PC-3 (cell line): ENCODE measurements at regions not wholly inside any gene's neighbourhood (a gene's known extent, or its start where the extent isn't known, plus 50 kb on each side); places are given as distances from the start of the nearest gene placed in this dataset.

Experiments used
- ATAC-seq: fragments of 200-7000 bp; cut with Tn5 transposase; 2 replicates; pipeline ENCODE4 v1.9.1; 2020; ENCODE audit warnings: mild to moderate bottlenecking, moderate library complexity
- BruUV-seq: library from RNA; stranded (reverse); fragments of 400-500 nt; replicated peaks from 2 replicates; lab custom pipeline; 2021; lab: Mats Ljungman, UMichigan
- CTCF ChIA-PET: fragments of 300-600 bp; sonication (Branson Sonifier 250); formaldehyde crosslinking; loops from one replicate; lab custom pipeline; 2022; ENCODE audit warnings: antibody characterized with exemption; lab: Charles Lee
- POLR2A ChIA-PET: fragments of 300-600 bp; sonication (Branson Sonifier 250); formaldehyde crosslinking; loops from one replicate; lab custom pipeline; 2022; ENCODE audit warnings: antibody characterized with exemption; ENCODE audit not compliant: unreplicated experiment; lab: Charles Lee
- DNase-seq: peaks from one replicate; pipeline ENCODE4 v3.0.0-alpha.2; 2015
- H2AFZ ChIP-seq: fragments of 300-600 bp; sonication (generic); 2 replicates; pipeline ENCODE4 v1.6.0; 2016; ENCODE audit warnings: antibody characterized with exemption, low read length
- H3F3A ChIP-seq: fragments of 300-600 bp; sonication (generic); one replicate; pipeline ENCODE4 v1.6.0; 2017; ENCODE audit warnings: antibody characterized with exemption, low read length, control low read depth, mild to moderate bottlenecking; ENCODE audit not compliant: unreplicated experiment
- H3K27ac ChIP-seq: fragments of 300-600 bp; sonication (generic); 2 replicates; pipeline ENCODE4 v1.5.1; 2016; ENCODE audit warnings: mild to moderate bottlenecking, low read length
- H3K27me3 ChIP-seq: fragments of 300-600 bp; sonication (generic); 2 replicates; pipeline ENCODE4 v1.6.1; 2016; ENCODE audit warnings: low read length, mixed read lengths
- H3K36me3 ChIP-seq: fragments of 300-600 bp; sonication (generic); 2 replicates; pipeline ENCODE4 v1.6.1; 2016; ENCODE audit warnings: low read depth, mixed run types, low read length, mixed read lengths
- H3K4me1 ChIP-seq: fragments of 300-600 bp; sonication (generic); 2 replicates; pipeline ENCODE4 v1.5.1; 2016; ENCODE audit warnings: low read length; ENCODE audit not compliant: insufficient read depth
- H3K4me2 ChIP-seq: fragments of 300-600 bp; sonication (generic); 2 replicates; pipeline ENCODE4 v1.6.0; 2016; ENCODE audit warnings: low read length
- H3K4me3 ChIP-seq: fragments of 300-600 bp; sonication (generic); 2 replicates; pipeline ENCODE4 v1.5.1; 2016; ENCODE audit warnings: mild to moderate bottlenecking, low read length, mixed read lengths
- H3K79me2 ChIP-seq: fragments of 300-600 bp; sonication (generic); 2 replicates; pipeline ENCODE4 v1.6.1; 2017; ENCODE audit warnings: low read length, mixed read lengths
- H3K9ac ChIP-seq: fragments of 300-600 bp; sonication (generic); 2 replicates; pipeline ENCODE4 v1.6.0; 2016; ENCODE audit warnings: mild to moderate bottlenecking, low read length
- H3K9me2 ChIP-seq: fragments of 300-600 bp; sonication (generic); replicated peaks from 2 replicates; pipeline ENCODE4 v1.6.1; 2016; ENCODE audit warnings: mixed run types, low read length, mixed read lengths
- H3K9me3 ChIP-seq: fragments of 300-600 bp; sonication (generic); 2 replicates; pipeline ENCODE4 v1.6.1; 2016; ENCODE audit warnings: low read length, mixed read lengths
- H4K20me1 ChIP-seq: fragments of 300-600 bp; sonication (generic); 2 replicates; pipeline ENCODE4 v1.6.1; 2016; ENCODE audit warnings: low read length, mixed read lengths
- CTCF ChIP-seq: fragments of 300-600 bp; sonication (generic); conservative IDR thresholded peaks from 2 replicates; pipeline ENCODE4 v1.5.1; 2017; ENCODE audit warnings: antibody characterized with exemption, low read depth, mild to moderate bottlenecking, low read length
- EZH2 ChIP-seq: fragments of 300-600 bp; sonication (generic); IDR thresholded peaks from one replicate; pipeline ENCODE4 v1.6.1; 2017; ENCODE audit warnings: antibody characterized with exemption, mild to moderate bottlenecking, low read length; ENCODE audit not compliant: unreplicated experiment
- EZH2phosphoT487 ChIP-seq: fragments of 300-600 bp; sonication (generic); IDR thresholded peaks from 2 replicates; pipeline ENCODE4 v1.6.1; 2018; ENCODE audit warnings: mild to moderate bottlenecking, antibody characterized with exemption, low read length, borderline replicate concordance
- intact Hi-C: fragments of 100-400 bp; cut with micrococcal nuclease; formaldehyde crosslinking; loops from 2 replicates; pipeline ENCODE4 v1.9.0; 2023

GRCh38 chrX:118182681-118183080, 66.1 kb upstream of the KLHL13 start:
- no peak for ATAC-seq
- BruUV-seq = no TSS peak
- DNase-seq = no peak
- Histone ChIP-seq H3K4me1 (no peaks in the 10 kb centered on the region), H3K9me2 (no peaks in the 10 kb centered on the region), H3K4me2 (no peak overlapping the region), H3K36me3 (no peaks in the 10 kb centered on the region), H3K9ac (no peak overlapping the region), H3K4me3 (no peak overlapping the region), H3K9me3 (no peaks in the 10 kb centered on the region), H4K20me1 (no peaks in the 10 kb centered on the region), H2AFZ (no peak overlapping the region), H3F3A (no peaks in the 10 kb centered on the region), H3K79me2 (no peaks in the 10 kb centered on the region), H3K27me3 (no peaks in the 10 kb centered on the region), H3K27ac (no peak overlapping the region)
- intact Hi-C loops = no loop called here
- TF ChIP-seq EZH2 (no peak), EZH2phosphoT487 (no peak), CTCF (no peak)
- POLR2A ChIA-PET = no interaction called here
- CTCF ChIA-PET = no interaction called here

GRCh38 chrX:118183606-118184005, 67.0 kb upstream of the KLHL13 start:
- Histone ChIP-seq H3K9me3 (no peaks in the 10 kb centered on the region), H3K4me2 (no peak overlapping the region), H3K4me1 (no peaks in the 10 kb centered on the region), H3K36me3 (no peaks in the 10 kb centered on the region), H2AFZ (no peak overlapping the region), H3K27me3 (no peaks in the 10 kb centered on the region), H3F3A (no peaks in the 10 kb centered on the region), H3K79me2 (no peaks in the 10 kb centered on the region), H3K4me3 (no peak overlapping the region), H4K20me1 (no peaks in the 10 kb centered on the region), H3K9me2 (no peaks in the 10 kb centered on the region), H3K27ac (no peak overlapping the region), H3K9ac (no peak overlapping the region)
- no peak for TF ChIP-seq EZH2
- TF ChIP-seq CTCF = peak; percentile 59
- BruUV-seq = no TSS peak
- ChIA-PET POLR2A (no interaction called here), CTCF (no interaction called here)
- intact Hi-C loops = no loop called here
- ATAC-seq = no peak
- DNase-seq = peak; percentile 17

GRCh38 chrX:118187100-118187499, 70.5 kb upstream of the KLHL13 start:
- no peak overlapping the region for H3K27ac ChIP-seq
- no peaks in the 10 kb centered on the region for H3K36me3 ChIP-seq
- ChIA-PET POLR2A (no interaction called here), CTCF (no interaction called here)
- H3K9me3 ChIP-seq = no peaks in the 10 kb centered on the region
- no peaks in the 10 kb centered on the region for H3K4me1 ChIP-seq
- no peak overlapping the region for H3K4me3 ChIP-seq
- ATAC-seq (peak; percentile 75), DNase-seq (peak; percentile 35)
- no TSS peak for BruUV-seq
- no peak overlapping the region for H3K9ac ChIP-seq
- intact Hi-C loops = no loop called here
- no peaks in the 10 kb centered on the region for H4K20me1 ChIP-seq
- no peaks in the 10 kb centered on the region for H3K79me2 ChIP-seq
- TF ChIP-seq CTCF (no peak), EZH2phosphoT487 (no peak), EZH2 (no peak)
- H3K27me3 ChIP-seq = no peaks in the 10 kb centered on the region
- H2AFZ ChIP-seq = no peak overlapping the region
- no peak overlapping the region for H3K4me2 ChIP-seq
- no peaks in the 10 kb centered on the region for H3K9me2 ChIP-seq
- H3F3A ChIP-seq = no peaks in the 10 kb centered on the region
